Activated gamma-delta T cell (primary cell): ENCODE measurements at regions not wholly inside any gene's neighbourhood (a gene's known extent, or its start where the extent isn't known, plus 50 kb on each side); places are given as distances from the start of the nearest gene placed in this dataset.

Experiments used
- DNase-seq: peaks from one replicate; lab custom pipeline; 2025; lab: John Stamatoyannopoulos, UW

GRCh38 chr3:1693145-1693544 lies 405.5 kb upstream of the CNTN4 start:
- no peak for DNase-seq

- no peak for DNase-seq
These were observed 401.9 kb upstream of the CNTN4 start for GRCh38 chr3:1696669-1697275.

GRCh38 chr3:1699361-1699920 lies 399.2 kb upstream of the CNTN4 start:
- DNase-seq = no peak

GRCh38 chr3:1700650-1701049 lies 398.0 kb upstream of the CNTN4 start:
- DNase-seq = no peak

GRCh38 chr3:1703169-1703568 lies 395.5 kb upstream of the CNTN4 start:
- DNase-seq = no peak

GRCh38 chr3:1710663-1711062 lies 388.0 kb upstream of the CNTN4 start:
- no peak for DNase-seq

GRCh38 chr3:1717524-1717923 lies 381.1 kb upstream of the CNTN4 start:
- DNase-seq = no peak

GRCh38 chr3:1723726-1724125 lies 374.9 kb upstream of the CNTN4 start:
- no peak for DNase-seq

GRCh38 chr3:1726741-1727140 lies 371.9 kb upstream of the CNTN4 start:
- no peak for DNase-seq

- DNase-seq = no peak
These were observed 371.4 kb upstream of the CNTN4 start for GRCh38 chr3:1727242-1727641.

- DNase-seq = no peak
These were observed 370.2 kb upstream of the CNTN4 start for GRCh38 chr3:1728510-1728909.

GRCh38 chr3:1734494-1735122 lies 364.1 kb upstream of the CNTN4 start:
- DNase-seq = no peak

GRCh38 chr3:1752205-1752604 lies 346.5 kb upstream of the CNTN4 start:
- no peak for DNase-seq

GRCh38 chr3:1766384-1766783 lies 332.3 kb upstream of the CNTN4 start:
- DNase-seq = no peak

GRCh38 chr3:1773679-1774078 lies 325.0 kb upstream of the CNTN4 start:
- no peak for DNase-seq

- DNase-seq = no peak
These were observed 324.1 kb upstream of the CNTN4 start for GRCh38 chr3:1774597-1774996.

- DNase-seq = no peak
These were observed 323.3 kb upstream of the CNTN4 start for GRCh38 chr3:1775321-1775720.

GRCh38 chr3:1783995-1784394 lies 314.7 kb upstream of the CNTN4 start:
- no peak for DNase-seq

GRCh38 chr3:1787094-1787493 lies 311.6 kb upstream of the CNTN4 start:
- DNase-seq = no peak

- no peak for DNase-seq
These were observed 306.2 kb upstream of the CNTN4 start for GRCh38 chr3:1792466-1792865.

- DNase-seq = no peak
These were observed 299.8 kb upstream of the CNTN4 start for GRCh38 chr3:1798711-1799405.

- DNase-seq = no peak
These were observed 293.3 kb upstream of the CNTN4 start for GRCh38 chr3:1805331-1805730.

GRCh38 chr3:1808590-1808989 lies 290.1 kb upstream of the CNTN4 start:
- no peak for DNase-seq
